IMR-90 (cell line): ENCODE measurements at regions not wholly inside any gene's neighbourhood (a gene's known extent, or its start where the extent isn't known, plus 50 kb on each side); places are given as distances from the start of the nearest gene placed in this dataset.

Experiments
- ATAC-seq: fragments of 200-7000 bp; cut with Tn5 transposase; 2 replicates; pipeline ENCODE4 v1.9.1; 2020; ENCODE audit warnings: low read depth, mild to moderate bottlenecking, moderate library complexity
- BruUV-seq: library from RNA; stranded (reverse); fragments of 400-500 nt; replicated peaks from 2 replicates; lab custom pipeline; 2021; lab: Mats Ljungman, UMichigan
- CTCF ChIA-PET: fragments of 300-600 bp; formaldehyde crosslinking; extraction: SDS; loops from one replicate; lab custom pipeline; 2021; ENCODE audit warnings: antibody characterized with exemption; lab: Yijun Ruan, JAX
- POLR2A ChIA-PET: fragments of 300-600 bp; sonication (Branson Sonifier 250); formaldehyde crosslinking; loops from one replicate; lab custom pipeline; 2022; ENCODE audit warnings: antibody characterized with exemption; ENCODE audit not compliant: unreplicated experiment; lab: Charles Lee
- DNase-seq: peaks from one replicate; pipeline ENCODE4 v3.0.0; 2013
- H2AFZ ChIP-seq: replicated peaks from 2 replicates; pipeline ENCODE3; 2013; ENCODE audit warnings: low read length, mild to moderate bottlenecking; ENCODE audit not compliant: poor library complexity
- H2AK5ac ChIP-seq: 2 replicates; pipeline ENCODE4 v1.6.1; 2013; ENCODE audit warnings: low read depth, low read length, inconsistent platforms
- H2AK9ac ChIP-seq: replicated peaks from 2 replicates; pipeline ENCODE3; 2013; ENCODE audit warnings: mild to moderate bottlenecking, low read depth, low read length, moderate library complexity; ENCODE audit not compliant: poor library complexity
- H2BK120ac ChIP-seq: 2 replicates; pipeline ENCODE4 v1.6.1; 2013; ENCODE audit warnings: low read depth, low read length, inconsistent platforms
- H2BK15ac ChIP-seq: 3 replicates; pipeline ENCODE4 v1.6.1; 2013; ENCODE audit warnings: low read depth, low read length, inconsistent platforms
- H2BK20ac ChIP-seq: 2 replicates; pipeline ENCODE4 v1.6.1; 2013; ENCODE audit warnings: low read depth, mild to moderate bottlenecking, inconsistent platforms, low read length, moderate library complexity
- H2BK5ac ChIP-seq: 2 replicates; pipeline ENCODE4 v1.6.1; 2013; ENCODE audit warnings: mild to moderate bottlenecking, low read depth, low read length, inconsistent platforms; ENCODE audit not compliant: poor library complexity, severe bottlenecking
- H3K14ac ChIP-seq: replicated peaks from 2 replicates; pipeline ENCODE4 v1.6.1; 2013; ENCODE audit warnings: low read depth, low read length, inconsistent platforms
- H3K18ac ChIP-seq: 2 replicates; pipeline ENCODE4 v1.6.1; 2013; ENCODE audit warnings: low read depth, low read length, control low read depth
- H3K23ac ChIP-seq: 2 replicates; pipeline ENCODE4 v1.6.1; 2013; ENCODE audit warnings: low read depth, low read length, inconsistent platforms
- H3K27ac ChIP-seq: 2 replicates; pipeline ENCODE4 v1.5.1; 2013; ENCODE audit warnings: mild to moderate bottlenecking, control low read depth, low read length; ENCODE audit not compliant: insufficient read depth
- H3K27me3 ChIP-seq: 2 replicates; pipeline ENCODE4 v1.6.1; 2013; ENCODE audit warnings: low read length; ENCODE audit not compliant: control insufficient read depth, insufficient read depth
- H3K36me3 ChIP-seq: 2 replicates; pipeline ENCODE4 v1.6.1; 2013; ENCODE audit warnings: low read length, mixed read lengths; ENCODE audit not compliant: control insufficient read depth, insufficient read depth
- H3K4ac ChIP-seq: 2 replicates; pipeline ENCODE4 v1.6.1; 2013; ENCODE audit warnings: low read depth, low read length, inconsistent platforms
- H3K4me1 ChIP-seq: 2 replicates; pipeline ENCODE4 v1.6.1; 2013; ENCODE audit warnings: low read length, mixed read lengths; ENCODE audit not compliant: control insufficient read depth, insufficient read depth
- H3K4me2 ChIP-seq: 2 replicates; pipeline ENCODE4 v1.6.1; 2013; ENCODE audit warnings: low read depth, mild to moderate bottlenecking, control low read depth, low read length, moderate library complexity
- H3K4me3 ChIP-seq: 2 replicates; pipeline ENCODE4 v1.5.1; 2013; ENCODE audit warnings: low read depth, mild to moderate bottlenecking, control low read depth, low read length, moderate library complexity; ENCODE audit not compliant: insufficient read depth
- H3K56ac ChIP-seq: 2 replicates; pipeline ENCODE4 v1.6.1; 2013; ENCODE audit warnings: low read length, inconsistent platforms; ENCODE audit not compliant: insufficient read depth; ENCODE audit errors: extremely low read depth
- H3K79me1 ChIP-seq, 2 experiments: 2 replicates each; pipeline ENCODE4 v1.6.1; 2013; ENCODE audit warnings: low read length in 2 of 2, inconsistent platforms in 1 of 2, low read depth in 1 of 2
- H3K9ac ChIP-seq: 2 replicates; pipeline ENCODE4 v1.6.1; 2013; ENCODE audit warnings: low read depth, low read length, control low read depth
- H3K9me1 ChIP-seq: 2 replicates; pipeline ENCODE4 v1.6.1; 2013; ENCODE audit warnings: low read length, inconsistent platforms; ENCODE audit not compliant: insufficient read depth
- H3K9me3 ChIP-seq: 2 replicates; pipeline ENCODE4 v1.6.1; 2013; ENCODE audit warnings: low read length; ENCODE audit not compliant: control insufficient read depth, insufficient read depth
- H4K20me1 ChIP-seq: 2 replicates; pipeline ENCODE4 v1.6.1; 2013; ENCODE audit warnings: low read length, inconsistent platforms; ENCODE audit not compliant: insufficient read depth
- H4K5ac ChIP-seq: 2 replicates; pipeline ENCODE4 v1.6.1; 2013; ENCODE audit warnings: mild to moderate bottlenecking, low read depth, low read length, control low read depth
- H4K8ac ChIP-seq, 2 experiments: 2 replicates each; pipeline ENCODE4 v1.6.1; 2013; ENCODE audit warnings: low read depth in 2 of 2, low read length in 2 of 2, control low read depth in 1 of 2, inconsistent platforms in 1 of 2
- H4K91ac ChIP-seq: 2 replicates; pipeline ENCODE4 v1.6.1; 2013; ENCODE audit warnings: low read depth, low read length, inconsistent platforms; ENCODE audit not compliant: insufficient read depth
- CEBPB ChIP-seq: IDR thresholded peaks from 2 replicates; pipeline ENCODE4 v1.6.1; 2012; ENCODE audit warnings: low read depth, low read length, improper control_type of control experiment
- NFE2L2 ChIP-seq: fragments of 150-350 bp; IDR thresholded peaks from 2 replicates; pipeline ENCODE4 v1.6.1; 2016; ENCODE audit warnings: low read depth, mild to moderate bottlenecking, low read length
- POLR2A ChIP-seq: IDR thresholded peaks from 2 replicates; pipeline ENCODE4 v1.6.1; 2012; ENCODE audit warnings: mild to moderate bottlenecking, low read depth, low read length
- WGBS, 2 experiments: methylation state at CpG; one replicate each; pipeline versions ENCODE4 v1.1.5 to v1.1.7; 2013; ENCODE audit warnings: missing lambda C conversion rate in 2 of 2; ENCODE audit not compliant: insufficient read length in 1 of 2; ENCODE audit errors: extremely low coverage in 2 of 2; 5-methylcytosine and 5-hydroxymethylcytosine counted together
- dilution Hi-C: fragments of 300-500 bp; cut with HindIII; formaldehyde crosslinking; loops from one replicate; pipeline ENCODE4 v1.14.3; 2018; ENCODE audit warnings: low sequenced_read_pairs; ENCODE audit not compliant: unreplicated experiment
- in situ Hi-C: fragments of 300-500 bp; cut with MboI; formaldehyde crosslinking; loops from 3 replicates; pipeline ENCODE4 v1.14.3; 2019; ENCODE audit warnings: low sequenced_read_pairs, inconsistent platforms, mixed read lengths
- intact Hi-C: fragments of 100-400 bp; cut with micrococcal nuclease; formaldehyde crosslinking; loops from 2 replicates; pipeline ENCODE4 v1.10.0; 2022
- TF ChIP-seq, protein P1 (sequence below): conservative IDR thresholded peaks from 2 replicates; pipeline ENCODE4 v1.5.1; 2012; ENCODE audit warnings: mild to moderate bottlenecking, low read depth, low read length, improper control_type of control experiment

DNA sequence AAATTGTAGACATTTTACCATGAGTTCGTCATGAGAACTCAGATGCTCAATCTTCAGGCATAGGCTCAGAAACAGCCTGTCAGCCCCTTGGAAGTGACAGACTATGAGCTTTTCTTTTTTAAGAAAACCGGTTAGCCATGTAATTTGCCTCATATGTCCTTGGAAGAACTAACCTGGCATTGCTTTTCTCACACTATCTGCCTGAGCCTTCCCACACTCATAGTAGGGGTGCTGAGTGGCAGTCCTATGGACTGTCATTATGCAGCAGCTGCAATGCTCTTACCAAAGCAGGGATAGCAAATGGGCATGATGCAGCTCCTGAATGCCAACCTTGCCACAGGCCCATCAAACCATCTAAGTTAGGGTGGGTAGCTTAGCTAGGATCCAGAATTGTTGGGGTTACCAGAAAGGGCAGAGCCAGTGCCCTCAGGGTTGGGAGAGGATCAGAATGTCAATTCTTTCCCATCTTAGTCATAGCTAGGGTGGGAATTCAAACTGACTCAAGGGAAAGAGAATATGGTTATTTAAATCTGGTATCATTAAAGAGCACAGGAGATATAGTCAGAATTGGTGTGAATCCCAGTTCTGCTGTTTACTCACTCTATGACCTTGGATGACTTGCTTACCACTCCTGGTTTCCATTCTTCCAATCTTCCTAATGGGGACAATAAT is 230.6 kb upstream of the CPEB2 start:
- DNase-seq (no peak), ATAC-seq (no peak)
- no peak overlapping the region for H4K91ac ChIP-seq
- no peak overlapping the region for H3K4ac ChIP-seq
- H2BK5ac ChIP-seq: no peak overlapping the region
- no peaks in the 10 kb centered on the region for H3K36me3 ChIP-seq
- H3K23ac ChIP-seq: no peak overlapping the region
- no peaks in the 10 kb centered on the region for H3K9me1 ChIP-seq
- H3K27ac ChIP-seq: no peak overlapping the region
- H3K4me2 ChIP-seq: no peak overlapping the region
- H3K4me3 ChIP-seq: no peak overlapping the region
- H2BK120ac ChIP-seq: no peak overlapping the region
- H2AK5ac ChIP-seq: no peak overlapping the region
- H4K20me1 ChIP-seq: no peaks in the 10 kb centered on the region
- H2AFZ ChIP-seq: no peak overlapping the region
- ChIA-PET POLR2A (no interaction called here), CTCF (no interaction called here)
- TF ChIP-seq POLR2A (no peak), CEBPB (no peak), NFE2L2 (no peak)
- TF ChIP-seq, protein P1, sequence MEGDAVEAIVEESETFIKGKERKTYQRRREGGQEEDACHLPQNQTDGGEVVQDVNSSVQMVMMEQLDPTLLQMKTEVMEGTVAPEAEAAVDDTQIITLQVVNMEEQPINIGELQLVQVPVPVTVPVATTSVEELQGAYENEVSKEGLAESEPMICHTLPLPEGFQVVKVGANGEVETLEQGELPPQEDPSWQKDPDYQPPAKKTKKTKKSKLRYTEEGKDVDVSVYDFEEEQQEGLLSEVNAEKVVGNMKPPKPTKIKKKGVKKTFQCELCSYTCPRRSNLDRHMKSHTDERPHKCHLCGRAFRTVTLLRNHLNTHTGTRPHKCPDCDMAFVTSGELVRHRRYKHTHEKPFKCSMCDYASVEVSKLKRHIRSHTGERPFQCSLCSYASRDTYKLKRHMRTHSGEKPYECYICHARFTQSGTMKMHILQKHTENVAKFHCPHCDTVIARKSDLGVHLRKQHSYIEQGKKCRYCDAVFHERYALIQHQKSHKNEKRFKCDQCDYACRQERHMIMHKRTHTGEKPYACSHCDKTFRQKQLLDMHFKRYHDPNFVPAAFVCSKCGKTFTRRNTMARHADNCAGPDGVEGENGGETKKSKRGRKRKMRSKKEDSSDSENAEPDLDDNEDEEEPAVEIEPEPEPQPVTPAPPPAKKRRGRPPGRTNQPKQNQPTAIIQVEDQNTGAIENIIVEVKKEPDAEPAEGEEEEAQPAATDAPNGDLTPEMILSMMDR: no peak
- no peaks in the 10 kb centered on the region for H3K27me3 ChIP-seq
- no peak overlapping the region for H4K5ac ChIP-seq
- H3K18ac ChIP-seq: no peak overlapping the region
- H2AK9ac ChIP-seq: no peak overlapping the region
- no peaks in the 10 kb centered on the region for H3K4me1 ChIP-seq
- no peaks in the 10 kb centered on the region for H3K9me3 ChIP-seq
- H3K56ac ChIP-seq: no peak overlapping the region
- in situ Hi-C loops (no loop called here), intact Hi-C loops (no loop called here), dilution Hi-C loops (no loop called here)
- no peak overlapping the region for H2BK15ac ChIP-seq
- no peaks in the 10 kb centered on the region for H3K79me1 ChIP-seq
- no peak overlapping the region for H4K8ac ChIP-seq
- BruUV-seq: no TSS peak
- H2BK20ac ChIP-seq: no peak overlapping the region
- no CpG with 5 or more reads among the region's 2 CpGs for WGBS, 2 experiments
- no peak overlapping the region for H3K9ac ChIP-seq
- H3K14ac ChIP-seq: no peak overlapping the region
